ENCODE measurements at regions not wholly inside any gene's neighbourhood (a gene's known extent, or its start where the extent isn't known, plus 50 kb on each side); places are given as distances from the start of the nearest gene placed in this dataset.

- Histone ChIP-seq H2AFZ (ENCODE audit: control insufficient read depth, low read length) (no peak overlapping the region), H3K9me3 (ENCODE audit: control insufficient read depth, low read depth, low read length) (no peaks in the 10 kb centered on the region), H3K4me3 (ENCODE audit: control insufficient read depth in 2 of 3, extremely low read depth in 1 of 3, insufficient read depth in 2 of 3, low read depth in 1 of 3, low read length in 3 of 3) (no peak overlapping the region), H3K9me1 (ENCODE audit: control insufficient read depth, extremely low read depth, insufficient read depth, low read length) (no peaks in the 10 kb centered on the region), H3K27me3 (ENCODE audit: control insufficient read depth, extremely low read depth, insufficient read depth, low read length) (no peaks in the 10 kb centered on the region), H3K4me1 (ENCODE audit: control insufficient read depth, extremely low read depth, insufficient read depth, low read length) (no peaks in the 10 kb centered on the region), H3K36me3 (ENCODE audit: control insufficient read depth in 2 of 2, extremely low read depth in 1 of 2, insufficient read depth in 2 of 2, low read length in 2 of 2) (no peaks in the 10 kb centered on the region), H3K79me2 (ENCODE audit: control insufficient read depth, insufficient read depth, low read length) (no peaks in the 10 kb centered on the region), H3K9ac (ENCODE audit: control insufficient read depth, extremely low read depth, insufficient read depth, low read length) (no peak overlapping the region), H3K27ac (ENCODE audit: control insufficient read depth, insufficient read depth, low read length) (no peak overlapping the region), H3K4me2 (ENCODE audit: control insufficient read depth, extremely low read depth, insufficient read depth, low read depth, low read length) (no peak overlapping the region), H4K20me1 (ENCODE audit: control insufficient read depth, extremely low read depth, insufficient read depth, low read length) (no peaks in the 10 kb centered on the region)
- FAIRE-seq, result no peak
- dilution Hi-C loops (cut with MboI; ENCODE audit: extremely low pct_ligation_motif_present, low sequenced_read_pairs), result no loop called here
- no peak for DNase-seq (ENCODE audit: low read depth, low spot score)
- TF ChIP-seq EZH2 (IDR thresholded peaks at IDR 0.05; ENCODE audit: low read length) (no peak), CTCF (optimal IDR thresholded peaks at IDR 0.05 in 1 of 3, IDR thresholded peaks at IDR 0.05 in 1 of 3, conservative IDR thresholded peaks at IDR 0.05 in 1 of 3; ENCODE audit: extremely low read depth in 1 of 3, insufficient read depth in 2 of 3, low read length in 3 of 3) (no peak)
Measured at GRCh38 chr9:106387965-106388364, 475.0 kb upstream of the ZNF462 start.

- no peak overlapping the region for H3K4me3 ChIP-seq (ENCODE audit: control insufficient read depth in 2 of 3, extremely low read depth in 1 of 3, insufficient read depth in 2 of 3, low read depth in 1 of 3, low read length in 3 of 3)
- dilution Hi-C loops (cut with MboI; ENCODE audit: extremely low pct_ligation_motif_present, low sequenced_read_pairs), result no loop called here
- no peak for FAIRE-seq
- DNase-seq (ENCODE audit: low read depth, low spot score), result no peak
- no peak for TF ChIP-seq CTCF (optimal IDR thresholded peaks at IDR 0.05 in 1 of 3, IDR thresholded peaks at IDR 0.05 in 1 of 3, conservative IDR thresholded peaks at IDR 0.05 in 1 of 3; ENCODE audit: extremely low read depth in 1 of 3, insufficient read depth in 2 of 3, low read length in 3 of 3)
- TF ChIP-seq EZH2 (IDR thresholded peaks at IDR 0.05; ENCODE audit: low read length), result no peak
- no peak overlapping the region for H3K27ac ChIP-seq (ENCODE audit: control insufficient read depth, insufficient read depth, low read length)
- H3K4me1 ChIP-seq (ENCODE audit: control insufficient read depth, extremely low read depth, insufficient read depth, low read length), result no peaks in the 10 kb centered on the region
- H3K27me3 ChIP-seq (ENCODE audit: control insufficient read depth, extremely low read depth, insufficient read depth, low read length), result no peaks in the 10 kb centered on the region
- H2AFZ ChIP-seq (ENCODE audit: control insufficient read depth, low read length), result no peak overlapping the region
- H3K9me3 ChIP-seq (ENCODE audit: control insufficient read depth, low read depth, low read length), result no peaks in the 10 kb centered on the region
- no peaks in the 10 kb centered on the region for H3K36me3 ChIP-seq (ENCODE audit: control insufficient read depth in 2 of 2, extremely low read depth in 1 of 2, insufficient read depth in 2 of 2, low read length in 2 of 2)
- no peak overlapping the region for H3K9ac ChIP-seq (ENCODE audit: control insufficient read depth, extremely low read depth, insufficient read depth, low read length)
- no peaks in the 10 kb centered on the region for H3K9me1 ChIP-seq (ENCODE audit: control insufficient read depth, extremely low read depth, insufficient read depth, low read length)
- H4K20me1 ChIP-seq (ENCODE audit: control insufficient read depth, extremely low read depth, insufficient read depth, low read length), result no peaks in the 10 kb centered on the region
- no peak overlapping the region for H3K4me2 ChIP-seq (ENCODE audit: control insufficient read depth, extremely low read depth, insufficient read depth, low read depth, low read length)
- no peaks in the 10 kb centered on the region for H3K79me2 ChIP-seq (ENCODE audit: control insufficient read depth, insufficient read depth, low read length)
Measured at GRCh38 chr9:106393226-106393625, 469.7 kb upstream of the ZNF462 start.
